HUDEP-2 (cell line): ENCODE measurements at regions not wholly inside any gene's neighbourhood (a gene's known extent, or its start where the extent isn't known, plus 50 kb on each side); places are given as distances from the start of the nearest gene placed in this dataset.
"Not testable (repeated sequence)": the region's sequence is repeated elsewhere in the genome, so short reads cannot be mapped to it uniquely, and the experiment has no call there.

Experiments used
- DNase-seq, 76 experiments: peaks; one replicate each; lab custom pipeline; 2025; ENCODE audit not compliant: unreplicated experiment in 76 of 76; lab: John Stamatoyannopoulos, UW

DNA sequence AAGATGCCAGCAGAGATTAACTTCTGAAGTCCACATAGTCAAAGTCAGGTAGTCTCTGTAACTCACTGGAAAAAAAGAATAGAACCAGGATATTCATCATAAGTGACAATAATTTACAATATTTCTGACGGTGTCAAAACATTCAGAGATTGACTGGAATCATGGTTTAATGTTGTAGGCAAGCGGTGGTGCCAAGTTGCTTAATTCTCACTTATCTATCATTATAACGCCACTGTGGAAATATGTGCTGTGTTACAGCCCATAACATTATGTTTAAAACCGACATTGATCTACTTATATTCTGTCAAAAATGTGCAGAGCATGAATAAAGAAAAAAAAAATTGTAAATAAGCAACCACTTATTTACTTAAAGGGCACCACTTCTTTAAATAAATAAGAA is 801.7 kb downstream of the DIPK2A start:
- DNase-seq: no peak

DNA sequence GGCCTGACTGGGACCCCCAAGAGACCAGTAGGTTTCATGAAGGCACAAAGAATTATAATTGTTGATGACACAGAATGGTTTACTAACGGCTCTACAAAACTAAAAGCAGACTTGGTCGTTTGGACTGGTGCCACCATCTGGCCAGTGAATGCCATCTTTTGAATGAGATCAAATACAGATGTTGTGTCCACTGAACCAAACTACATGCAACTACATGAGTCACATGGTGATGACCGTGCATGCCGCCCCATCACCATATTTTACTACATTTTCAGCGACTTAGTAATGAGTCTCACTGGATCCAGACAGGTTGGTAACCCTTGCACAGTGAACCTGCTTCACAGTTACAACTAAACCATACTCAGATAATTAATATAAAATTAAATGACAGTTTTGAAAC is 803.3 kb downstream of the DIPK2A start:
- DNase-seq: no peak

DNA sequence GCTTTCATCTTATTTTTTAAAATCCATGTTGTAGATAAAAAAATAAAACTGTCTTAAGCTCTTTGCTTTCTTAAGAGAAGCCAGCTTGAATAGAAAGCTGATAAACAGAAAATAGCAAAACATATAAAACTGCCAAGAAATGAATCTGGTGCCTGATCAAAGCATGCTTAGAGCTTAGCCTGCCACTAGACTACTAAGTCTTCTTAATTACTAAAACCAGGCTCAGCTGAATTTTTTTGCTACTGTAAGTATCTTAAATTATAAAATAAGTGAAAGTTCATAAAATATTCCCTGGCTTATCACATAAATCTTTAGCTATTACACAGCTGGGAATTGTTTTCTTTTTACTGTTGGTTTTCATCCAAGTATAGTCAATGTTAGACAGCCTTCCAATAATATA is 803.9 kb downstream of the DIPK2A start:
- DNase-seq: no peak

DNA sequence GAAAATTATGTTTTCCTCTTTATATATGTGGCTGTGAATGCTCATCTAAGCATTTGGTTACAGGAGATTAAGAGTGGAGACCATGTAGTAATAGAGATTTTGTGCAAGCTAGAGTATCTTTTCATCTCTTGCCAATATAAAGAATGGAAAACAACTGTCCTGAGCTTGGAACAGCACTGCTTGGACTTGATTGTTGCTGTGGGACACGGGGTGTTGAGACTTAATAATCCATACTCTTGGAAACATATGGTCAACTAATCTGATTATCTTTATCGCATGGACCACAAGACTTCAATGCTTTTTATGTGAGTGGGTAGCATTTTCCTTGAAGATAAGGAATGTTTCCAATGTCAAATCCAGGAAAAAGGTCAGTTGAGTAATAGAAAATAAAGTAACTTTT is 806.3 kb downstream of the DIPK2A start:
- DNase-seq: no peak

DNA sequence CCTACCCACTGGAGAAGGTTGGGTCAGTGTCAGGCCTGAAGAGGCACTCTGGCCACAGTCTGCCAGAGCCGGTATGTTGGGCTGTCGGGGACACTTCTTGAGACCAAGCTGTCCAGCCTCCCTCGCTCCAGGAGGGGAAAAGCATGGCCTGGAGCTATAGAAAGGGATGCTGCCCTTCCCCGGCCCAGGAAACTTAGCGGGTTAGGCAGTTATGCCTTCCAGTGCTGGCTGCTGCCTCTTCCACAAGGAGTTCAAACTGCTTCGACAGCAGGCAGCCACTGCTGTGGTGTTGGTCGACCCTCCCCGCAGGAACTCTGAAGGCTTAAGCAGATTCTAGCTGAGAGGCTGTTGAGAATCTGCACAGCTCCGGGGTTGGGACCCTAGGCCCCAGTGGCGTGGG is 819.4 kb downstream of the DIPK2A start:
- DNase-seq: no peak

DNA sequence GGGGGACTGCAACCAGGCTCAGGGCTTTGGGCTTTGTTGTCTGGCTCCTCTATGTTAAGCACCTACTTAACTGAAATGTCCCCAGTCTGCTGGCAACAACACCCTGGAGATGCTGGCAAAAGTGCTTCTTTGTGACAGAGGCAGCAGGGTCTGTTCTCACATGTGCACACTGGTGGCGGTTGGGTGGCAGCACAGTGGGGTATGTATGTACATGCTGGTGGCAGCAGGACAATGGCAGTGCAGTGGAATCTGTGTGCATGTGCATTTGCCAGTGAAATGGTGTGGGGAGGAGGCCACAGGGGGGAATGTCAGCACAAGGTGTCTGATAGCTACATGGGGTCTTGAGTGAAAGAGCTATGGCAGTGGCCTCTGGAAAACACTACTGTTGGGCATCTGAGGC is 830.3 kb downstream of the DIPK2A start:
- no peak for DNase-seq

DNA sequence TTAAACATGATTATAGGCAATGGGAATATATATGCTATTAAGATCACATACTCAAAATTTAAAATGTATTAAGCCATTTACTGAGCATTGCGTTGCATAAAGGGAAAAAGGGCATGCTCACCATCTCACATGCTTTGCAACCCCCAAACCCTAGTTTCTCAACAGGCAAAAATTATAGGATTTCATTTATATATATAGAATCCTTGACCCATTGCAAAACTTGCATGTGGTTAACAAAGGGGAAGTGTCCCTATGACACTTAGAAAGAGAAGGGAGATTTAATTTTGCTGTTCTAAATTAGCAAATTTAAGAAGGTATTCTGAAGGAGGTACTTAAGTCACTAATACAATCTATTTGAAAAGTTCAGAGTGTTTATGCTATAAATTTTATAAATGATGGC is 837.8 kb downstream of the DIPK2A start:
- no peak for DNase-seq

DNA sequence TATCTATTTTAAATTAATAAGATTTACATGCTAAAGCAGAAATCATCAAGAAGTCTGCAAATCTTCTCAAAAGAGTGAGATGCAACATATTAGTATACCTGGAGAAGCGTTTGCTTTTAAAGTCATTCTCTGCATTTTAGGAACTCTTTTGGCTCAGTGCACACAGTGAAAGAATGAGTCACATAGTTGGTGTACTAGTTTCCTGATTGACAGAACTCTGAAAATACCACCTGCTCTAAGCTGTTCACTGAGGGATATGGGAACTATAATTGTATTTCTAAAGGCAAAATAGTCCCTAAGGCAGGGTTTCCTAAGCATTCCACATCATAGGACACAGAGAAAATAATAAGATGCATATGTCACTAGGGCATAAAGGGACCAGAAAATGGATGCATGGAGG is 838.5 kb downstream of the DIPK2A start:
- no peak for DNase-seq

DNA sequence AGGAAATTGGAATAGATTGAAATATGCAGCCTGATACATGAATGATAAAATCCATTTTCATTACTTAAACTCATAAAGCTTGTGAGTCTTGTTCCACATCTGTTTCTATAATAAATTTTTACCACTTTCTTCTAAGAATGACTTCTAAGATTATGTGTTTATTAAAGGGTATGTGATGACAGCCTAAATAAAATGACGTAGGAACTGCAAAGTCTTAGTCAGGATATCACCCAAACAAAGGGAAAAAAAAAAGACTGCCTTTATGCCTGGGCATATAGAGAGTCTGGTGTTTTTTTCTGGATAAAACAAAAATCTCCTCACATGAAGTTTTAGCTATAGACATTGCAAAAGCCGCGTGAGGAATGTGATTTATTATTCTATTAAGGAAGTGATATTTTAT is 844.0 kb downstream of the DIPK2A start:
- no peak for DNase-seq

DNA sequence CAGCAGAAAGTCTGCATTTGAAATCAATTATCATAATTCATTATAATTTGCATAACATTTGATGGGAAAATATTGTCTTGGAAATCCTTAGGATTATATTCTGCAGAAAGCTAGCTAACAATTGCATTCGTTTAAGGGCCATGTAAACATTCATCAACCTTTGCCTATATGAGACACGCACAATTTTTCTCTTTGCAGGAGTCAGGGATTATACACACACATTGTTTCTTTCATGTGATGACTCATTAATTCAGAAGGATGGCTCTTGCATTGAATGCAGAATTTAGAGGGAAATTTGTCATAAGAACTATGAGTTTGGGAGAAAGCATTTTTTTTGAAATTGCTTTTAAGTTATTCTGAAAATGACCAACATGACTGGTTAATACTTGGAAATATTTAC is 844.7 kb downstream of the DIPK2A start:
- DNase-seq: no peak

DNA sequence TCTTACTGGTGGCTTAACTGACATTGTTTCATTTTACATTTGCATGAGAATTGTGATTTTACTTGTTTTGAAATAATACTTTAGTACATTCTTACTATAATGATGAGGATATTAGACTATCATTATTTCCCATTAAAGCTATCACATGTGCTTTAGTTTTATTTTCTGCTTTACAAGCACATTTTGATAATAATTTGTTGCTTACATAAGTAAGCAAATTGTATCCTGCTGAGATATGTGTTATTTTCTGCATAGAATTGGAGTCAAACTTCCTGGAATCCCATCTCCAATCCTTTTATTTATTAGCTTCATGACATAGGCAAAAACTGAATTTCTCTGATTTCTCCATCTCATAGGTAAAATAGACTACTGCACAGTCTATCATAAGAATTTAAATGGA is 847.4 kb downstream of the DIPK2A start:
- DNase-seq: no peak

DNA sequence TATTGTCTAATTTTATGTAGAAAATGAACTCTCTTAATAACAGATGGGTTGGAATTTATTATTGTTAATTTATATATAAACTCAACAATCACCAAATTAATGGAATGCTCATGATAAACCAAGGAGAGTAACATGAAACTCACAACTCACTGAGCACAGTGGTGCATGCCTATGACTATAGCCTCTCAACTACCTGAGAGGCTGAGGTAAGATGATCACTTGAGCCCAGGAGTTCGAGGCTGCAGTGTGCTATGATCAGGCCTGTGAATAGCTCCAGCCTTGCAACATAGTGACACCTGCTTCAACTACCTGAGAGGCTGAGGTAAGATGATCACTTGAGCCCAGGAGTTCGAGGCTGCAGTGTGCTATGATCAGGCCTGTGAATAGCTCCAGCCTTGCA is 848.6 kb downstream of the DIPK2A start:
- DNase-seq: not testable (repeated sequence)

DNA sequence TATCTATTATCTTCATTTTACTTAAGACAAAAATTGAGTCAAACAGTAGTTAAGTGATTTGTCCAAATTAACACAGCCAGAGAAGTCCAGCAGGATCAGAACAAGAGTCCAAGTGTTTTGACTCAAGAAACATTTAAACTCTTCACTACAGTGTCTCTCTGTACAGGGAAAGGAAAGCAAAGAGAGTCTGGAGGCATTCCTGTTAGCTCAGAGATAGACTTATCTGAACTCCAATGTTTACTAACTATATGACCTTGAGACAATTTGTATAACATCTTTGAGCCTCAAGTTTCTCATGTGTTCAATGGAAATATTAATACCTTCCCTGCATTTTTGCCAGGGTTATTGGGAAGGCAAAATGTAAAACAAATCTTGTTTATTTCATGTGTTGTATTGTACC is 849.1 kb downstream of the DIPK2A start:
- DNase-seq: no peak

DNA sequence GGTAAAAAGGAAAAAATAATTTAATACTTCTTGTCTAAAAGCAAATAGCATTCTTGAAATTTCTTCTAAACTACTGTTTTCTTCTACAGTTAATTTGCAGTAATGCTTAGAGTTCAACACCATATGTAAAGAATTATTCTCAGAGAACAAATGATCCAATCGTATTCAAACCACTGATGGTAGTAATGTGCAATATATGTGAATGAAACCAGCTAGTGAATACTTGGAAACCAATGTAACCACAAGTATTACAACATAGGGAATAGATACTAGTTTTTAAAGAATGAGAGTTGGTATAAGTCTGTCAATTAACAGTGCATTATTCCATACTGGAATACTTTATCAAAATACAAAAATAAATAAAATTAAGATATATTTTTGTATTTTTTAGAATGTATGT is 850.0 kb downstream of the DIPK2A start:
- DNase-seq: no peak

DNA sequence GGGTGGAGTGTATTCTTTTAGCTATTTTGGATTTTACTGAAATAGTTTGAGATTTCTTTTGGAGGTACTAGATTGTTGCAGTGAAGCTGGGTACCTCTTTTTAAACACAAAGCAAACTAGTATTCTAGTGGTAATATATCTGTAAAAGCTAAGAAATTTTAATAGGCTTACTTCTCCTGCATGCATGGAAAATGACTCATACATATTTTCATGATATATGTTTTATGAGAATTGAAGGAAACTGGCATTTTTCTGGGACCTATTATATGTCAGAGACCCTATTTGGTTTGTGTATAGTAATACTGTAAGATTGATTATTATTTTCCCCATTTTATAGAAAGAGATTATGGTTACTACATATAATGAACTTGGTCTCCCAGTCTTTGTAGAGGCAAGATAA is 851.0 kb downstream of the DIPK2A start:
- DNase-seq: no peak

DNA sequence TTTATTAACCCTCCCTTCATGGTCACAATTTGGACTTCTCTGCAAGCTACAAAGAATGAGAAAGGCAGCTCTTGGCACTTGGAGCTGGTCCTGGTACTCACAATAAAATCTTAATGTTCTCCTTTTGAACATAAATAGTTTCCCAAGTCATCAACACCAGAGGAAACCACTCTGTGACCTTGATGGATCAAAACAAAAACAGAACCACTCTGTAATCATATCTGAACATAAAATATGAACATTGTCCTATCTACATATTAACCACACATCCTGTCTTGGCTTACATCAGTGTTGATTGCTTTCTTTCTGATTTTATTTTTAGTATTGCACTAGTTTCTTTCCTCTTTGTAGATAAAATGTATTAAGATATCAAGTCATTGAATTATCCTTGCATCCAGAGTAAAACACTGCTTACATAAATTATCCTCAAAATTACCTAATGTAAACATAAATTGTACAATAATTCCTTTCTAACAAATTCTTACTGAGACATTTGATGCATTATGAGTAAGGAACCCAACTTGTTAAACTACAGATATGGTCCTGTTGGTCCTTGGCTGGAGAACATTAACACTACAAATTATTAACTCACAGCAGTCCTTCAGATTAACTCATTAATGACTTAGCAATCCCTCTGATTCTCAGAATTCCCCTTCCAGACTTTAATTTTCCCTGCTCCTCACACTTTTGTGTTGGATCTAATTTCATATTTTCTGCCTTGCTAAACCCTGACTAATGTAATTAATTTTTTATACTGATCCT is 860.5 kb downstream of the DIPK2A start:
- no peak for DNase-seq

DNA sequence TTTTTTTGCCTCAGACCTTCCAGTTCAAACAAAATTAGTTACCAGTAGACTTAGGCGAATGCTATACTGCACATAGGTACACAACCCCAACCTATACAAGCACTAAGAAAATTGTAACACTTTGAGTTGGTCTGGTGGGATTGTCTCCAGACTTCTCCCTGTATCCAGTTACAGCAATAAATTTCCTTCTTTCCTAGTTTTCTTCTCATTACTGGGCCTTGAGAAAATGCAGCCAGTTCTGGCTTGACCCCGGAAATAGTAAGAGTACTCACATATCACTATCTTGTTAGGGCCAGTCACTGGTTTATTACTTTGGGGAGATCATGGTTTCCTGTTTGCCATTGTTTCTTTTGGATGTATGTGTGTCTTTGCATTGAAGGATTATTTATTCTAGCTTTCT is 868.4 kb downstream of the DIPK2A start:
- no peak for DNase-seq

DNA sequence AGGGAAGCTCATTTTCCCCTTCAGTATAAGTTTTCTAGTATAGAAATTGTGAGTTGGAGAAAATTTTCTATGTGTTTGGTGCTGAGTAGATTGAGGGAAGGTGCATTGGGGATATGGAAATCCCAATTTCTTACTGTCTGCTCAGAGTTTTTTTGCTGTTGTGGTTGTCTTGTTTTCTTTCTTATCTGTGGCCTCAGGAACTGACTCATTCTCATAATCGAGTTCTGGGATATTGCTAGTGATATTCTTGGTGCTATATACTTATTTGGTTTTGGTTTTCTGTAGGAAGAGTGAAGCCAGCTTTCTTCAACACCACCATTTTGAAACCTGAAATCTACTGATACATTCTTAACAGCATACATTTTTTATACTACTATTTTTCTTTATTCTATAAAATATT is 869.2 kb downstream of the DIPK2A start:
- DNase-seq: no peak

DNA sequence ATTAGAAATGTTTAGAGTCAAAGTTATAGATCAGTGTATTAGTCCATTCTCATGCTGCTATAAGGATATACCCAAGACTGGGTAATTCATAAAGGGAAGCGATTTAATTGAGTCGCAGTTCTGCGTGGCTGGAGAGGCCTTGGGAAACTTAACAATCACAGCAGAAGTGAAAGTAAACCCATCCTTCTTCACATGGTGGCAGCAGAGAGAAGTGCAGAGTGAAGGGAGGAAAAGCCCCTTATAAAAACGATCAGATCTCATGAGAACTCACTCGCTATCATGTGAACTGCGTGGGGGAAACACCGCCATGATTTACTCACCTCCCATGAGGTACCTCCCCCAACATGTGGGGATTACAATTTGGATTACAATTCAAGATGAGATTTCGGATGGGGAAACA is 871.5 kb downstream of the DIPK2A start:
- DNase-seq: no peak

DNA sequence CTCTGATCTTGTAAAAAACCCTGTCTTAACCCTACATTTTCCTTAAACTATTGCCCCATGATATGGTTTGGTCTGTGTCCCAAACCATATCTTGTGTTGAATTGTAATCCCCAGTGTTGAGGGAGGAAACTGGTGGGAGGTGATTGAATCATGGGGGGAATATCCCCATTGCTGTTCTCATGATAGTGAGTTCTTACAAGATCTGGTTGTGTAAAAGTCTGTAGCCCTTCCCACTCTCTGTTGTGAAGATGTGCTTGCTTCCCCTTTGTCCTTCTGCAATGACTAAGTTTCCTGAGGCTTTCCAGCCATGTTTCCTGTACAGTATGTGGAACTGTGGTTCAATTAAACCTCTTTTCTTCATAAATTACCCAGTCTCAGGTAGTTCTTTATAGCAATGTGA is 881.4 kb downstream of the DIPK2A start:
- DNase-seq: no peak

DNA sequence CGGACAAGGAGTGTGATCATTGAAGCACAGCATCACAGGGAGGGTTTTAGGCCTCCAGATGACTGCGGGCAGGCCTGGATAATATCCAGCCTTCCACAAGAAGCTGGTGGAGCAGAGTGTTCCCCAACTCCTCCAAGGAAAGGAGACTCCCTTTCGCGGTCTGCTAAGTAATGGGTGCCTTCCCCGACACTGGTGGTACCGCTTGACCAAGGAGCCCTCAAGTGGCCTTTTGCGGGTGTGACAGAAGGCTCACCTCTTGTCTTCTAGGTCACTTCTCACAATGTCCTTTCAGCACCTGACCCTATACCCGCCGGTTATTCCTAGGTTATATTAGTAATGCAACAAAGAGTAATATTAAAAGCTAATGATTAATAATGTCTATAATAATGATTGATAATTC is 882.4 kb downstream of the DIPK2A start:
- DNase-seq: not testable (repeated sequence)

DNA sequence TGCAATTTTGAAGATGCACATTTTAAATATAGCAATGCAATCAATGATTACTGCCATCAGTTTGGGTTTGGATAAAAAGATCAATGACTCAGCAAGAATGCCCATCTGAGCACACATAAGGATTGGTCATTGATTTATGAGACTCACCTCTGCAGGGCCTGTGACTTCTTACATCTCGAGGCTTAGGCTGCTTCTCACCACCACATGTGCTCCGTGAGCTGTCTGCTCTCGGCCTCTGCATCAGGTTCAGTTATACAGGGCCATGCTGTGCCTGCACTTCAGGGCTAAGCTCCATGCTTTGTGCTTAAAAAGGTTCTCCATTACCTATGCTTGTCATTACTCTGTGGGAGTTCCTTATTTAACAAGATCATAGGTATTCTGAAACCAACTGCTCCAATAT is 887.5 kb downstream of the DIPK2A start:
- DNase-seq: no peak

DNA sequence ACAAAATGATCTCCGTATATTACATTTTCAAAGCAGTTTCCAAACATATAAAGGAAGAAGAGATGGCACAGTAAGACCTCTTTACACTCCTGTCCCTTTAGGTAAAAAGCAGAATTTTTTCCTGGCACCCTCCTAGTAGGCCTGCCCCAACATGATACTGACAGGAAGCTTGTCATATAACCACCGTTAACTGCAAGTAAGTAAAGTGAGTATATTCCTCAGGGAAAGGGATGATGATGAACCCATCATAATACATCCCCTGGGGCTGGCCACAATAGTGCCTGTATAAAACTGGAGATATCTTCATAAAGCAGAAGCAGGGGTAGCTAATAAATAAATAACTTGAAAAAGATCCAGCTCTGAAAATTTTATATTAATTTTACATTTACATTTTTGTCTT is 893.0 kb downstream of the DIPK2A start:
- no peak for DNase-seq
